H9 (cell line): ENCODE measurements at regions not wholly inside any gene's neighbourhood (a gene's known extent, or its start where the extent isn't known, plus 50 kb on each side); places are given as distances from the start of the nearest gene placed in this dataset.

Experiments used
- DNase-seq: peaks from one replicate; pipeline ENCODE4 v3.0.0-alpha.2; 2017
- H2AFZ ChIP-seq: one replicate; pipeline ENCODE4 v1.6.1; 2013; ENCODE audit warnings: mild to moderate bottlenecking, low read length, control low read depth, moderate library complexity
- H2AK5ac ChIP-seq: 2 replicates; pipeline ENCODE4 v1.6.1; 2013; ENCODE audit warnings: low read length, control low read depth, mixed read lengths; ENCODE audit not compliant: insufficient read length
- H2BK120ac ChIP-seq: one replicate; pipeline ENCODE4 v1.6.1; 2013; ENCODE audit warnings: low read depth, mild to moderate bottlenecking, low read length, control low read depth, inconsistent platforms; ENCODE audit not compliant: poor library complexity, severe bottlenecking
- H2BK12ac ChIP-seq: 2 replicates; pipeline ENCODE4 v1.6.1; 2013; ENCODE audit warnings: low read length, control low read depth, mixed read lengths, low read depth; ENCODE audit not compliant: insufficient read length
- H2BK15ac ChIP-seq: 2 replicates; pipeline ENCODE4 v1.6.1; 2013; ENCODE audit warnings: low read depth, low read length, control low read depth
- H2BK20ac ChIP-seq: one replicate; pipeline ENCODE4 v1.6.1; 2013; ENCODE audit warnings: low read depth, mild to moderate bottlenecking, low read length, control low read depth, inconsistent platforms; ENCODE audit not compliant: poor library complexity, severe bottlenecking
- H2BK5ac ChIP-seq: 2 replicates; pipeline ENCODE4 v1.6.1; 2013; ENCODE audit warnings: low read length, control low read depth, mixed read lengths; ENCODE audit not compliant: insufficient read length
- H3K14ac ChIP-seq: 2 replicates; pipeline ENCODE4 v1.6.1; 2013; ENCODE audit warnings: low read length, control low read depth; ENCODE audit not compliant: insufficient read depth
- H3K18ac ChIP-seq: 2 replicates; pipeline ENCODE4 v1.6.1; 2013; ENCODE audit warnings: low read depth, mild to moderate bottlenecking, mixed read lengths, low read length, control low read depth; ENCODE audit not compliant: insufficient read length
- H3K23ac ChIP-seq: 2 replicates; pipeline ENCODE4 v1.6.1; 2013; ENCODE audit warnings: low read length, control low read depth, mixed read lengths, low read depth; ENCODE audit not compliant: insufficient read length
- H3K23me2 ChIP-seq: 2 replicates; pipeline ENCODE4 v1.6.1; 2013; ENCODE audit warnings: low read depth, mild to moderate bottlenecking, mixed read lengths, low read length, control low read depth; ENCODE audit not compliant: insufficient read length, poor library complexity, severe bottlenecking
- H3K27ac ChIP-seq: 2 replicates; pipeline ENCODE4 v1.5.1; 2013; ENCODE audit warnings: low read length, control low read depth, mixed read lengths, low read depth; ENCODE audit not compliant: insufficient read length
- H3K27me3 ChIP-seq: 2 replicates; pipeline ENCODE4 v1.6.1; 2013; ENCODE audit warnings: low read length, control low read depth, inconsistent platforms; ENCODE audit not compliant: insufficient read depth
- H3K4ac ChIP-seq: 2 replicates; pipeline ENCODE4 v1.6.1; 2013; ENCODE audit warnings: low read depth, mild to moderate bottlenecking, control low read depth, inconsistent platforms, low read length, moderate library complexity
- H3K4me1 ChIP-seq: 2 replicates; pipeline ENCODE4 v1.6.1; 2013; ENCODE audit warnings: low read length, control low read depth, inconsistent platforms; ENCODE audit not compliant: insufficient read depth
- H3K4me2 ChIP-seq: 2 replicates; pipeline ENCODE4 v1.6.1; 2013; ENCODE audit warnings: low read length, control low read depth, mixed read lengths; ENCODE audit not compliant: insufficient read length, insufficient read depth
- H3K56ac ChIP-seq: 2 replicates; pipeline ENCODE4 v1.6.1; 2013; ENCODE audit warnings: low read depth, mild to moderate bottlenecking, mixed read lengths, low read length, control low read depth; ENCODE audit not compliant: insufficient read length
- H3K79me1 ChIP-seq: 2 replicates; pipeline ENCODE4 v1.6.1; 2013; ENCODE audit warnings: low read depth, mild to moderate bottlenecking, moderate library complexity, low read length, control low read depth, inconsistent platforms; ENCODE audit not compliant: insufficient read depth, poor library complexity, severe bottlenecking
- H3K79me2 ChIP-seq: 2 replicates; pipeline ENCODE4 v1.6.1; 2013; ENCODE audit warnings: low read length, control low read depth, inconsistent platforms; ENCODE audit not compliant: insufficient read depth
- H3K9ac ChIP-seq: 2 replicates; pipeline ENCODE4 v1.6.1; 2013; ENCODE audit warnings: low read length, control low read depth, mixed read lengths; ENCODE audit not compliant: insufficient read length; ENCODE audit errors: extremely low read depth
- H3K9me3 ChIP-seq: one replicate; pipeline ENCODE4 v1.6.1; 2013; ENCODE audit warnings: low read depth, low read length, inconsistent platforms; ENCODE audit not compliant: control insufficient read depth
- H3T11ph ChIP-seq: one replicate; pipeline ENCODE4 v1.6.1; 2013; ENCODE audit warnings: mild to moderate bottlenecking, low read length, control low read depth, inconsistent platforms
- H4K20me1 ChIP-seq: one replicate; pipeline ENCODE4 v1.6.1; 2013; ENCODE audit not compliant: control insufficient read depth, insufficient read length, insufficient read depth
- H4K5ac ChIP-seq: 2 replicates; pipeline ENCODE4 v1.6.1; 2013; ENCODE audit warnings: low read depth, mild to moderate bottlenecking, mixed read lengths, low read length, control low read depth; ENCODE audit not compliant: insufficient read length
- H4K8ac ChIP-seq: replicated peaks from 2 replicates; pipeline ENCODE4 v1.6.1; 2013; ENCODE audit warnings: low read length, control low read depth, mixed read lengths, low read depth; ENCODE audit not compliant: insufficient read length
- H4K91ac ChIP-seq: 2 replicates; pipeline ENCODE4 v1.6.1; 2013; ENCODE audit warnings: low read depth, mild to moderate bottlenecking, moderate library complexity, mixed read lengths, low read length, control low read depth; ENCODE audit not compliant: insufficient read length
- H3K27ac Mint-ChIP-seq, 3 experiments: 2 replicates in 2 of 3; 3 replicates in 1 of 3; pipeline ENCODE4 v1.8.0; 2020 to 2021; ENCODE audit warnings: mixed read lengths in 3 of 3, mild to moderate bottlenecking in 1 of 3, moderate library complexity in 1 of 3
- H3K27me3 Mint-ChIP-seq: 2 replicates; pipeline ENCODE4 v1.8.0; 2021; ENCODE audit warnings: low read depth, mild to moderate bottlenecking, moderate library complexity, mixed read lengths
- H3K36me3 Mint-ChIP-seq, 3 experiments: 2 replicates in 2 of 3; 3 replicates in 1 of 3; pipeline ENCODE4 v1.8.0; 2020 to 2021; ENCODE audit warnings: low read depth in 3 of 3, mixed read lengths in 3 of 3; ENCODE audit not compliant: insufficient read depth in 1 of 3
- H3K4me1 Mint-ChIP-seq, 2 experiments: 2 replicates each; pipeline ENCODE4 v1.8.0; 2020; ENCODE audit warnings: mixed read lengths in 2 of 2
- H3K4me3 Mint-ChIP-seq, 2 experiments: 2 replicates in 1 of 2; 3 replicates in 1 of 2; pipeline ENCODE4 v1.8.0; 2020 to 2021; ENCODE audit warnings: mild to moderate bottlenecking in 2 of 2, mixed read lengths in 2 of 2, moderate library complexity in 1 of 2
- H3K9me3 Mint-ChIP-seq, 2 experiments: 2 replicates in 1 of 2; 3 replicates in 1 of 2; pipeline ENCODE4 v1.8.0; 2020; ENCODE audit warnings: mild to moderate bottlenecking in 2 of 2, mixed read lengths in 2 of 2, moderate library complexity in 1 of 2
- CTCF ChIP-seq: fragments of 200-600 bp; sonication (generic); conservative IDR thresholded peaks from 3 replicates; pipeline ENCODE4 v1.8.0; 2021; ENCODE audit warnings: antibody characterized with exemption, mild to moderate bottlenecking
- WGBS: extraction: QIAGEN DNeasy Blood & Tissue Kit; methylation state at CpG from one replicate; pipeline ENCODE4 v1.1.7; 2013; ENCODE audit warnings: missing lambda C conversion rate, low lambda C conversion rate, mixed read lengths; ENCODE audit not compliant: insufficient read length; ENCODE audit errors: extremely low coverage; 5-methylcytosine and 5-hydroxymethylcytosine counted together

GRCh38 chr7:142612237-142612881 lies 136.9 kb upstream of the PRSS1 start:
- H2BK15ac ChIP-seq, result no peak overlapping the region
- no peaks in the 10 kb centered on the region; the same call in 1 of the 2 replicates for H3K4me1 ChIP-seq
- no peaks in the 10 kb centered on the region for H3K9me3 ChIP-seq
- Mint-ChIP-seq H3K36me3 (no peaks in the 10 kb centered on the region), H3K27me3 (no peaks in the 10 kb centered on the region; the same call in 1 of the 2 replicates), H3K9me3 (no peaks in the 10 kb centered on the region), H3K27ac (no peak overlapping the region), H3K4me3 (no peak overlapping the region), H3K4me1 (peaks cover 4 to 9% of the 10 kb centered on the region in 2 experiments; a peak in 3 of 4 replicates)
- H3K79me1 ChIP-seq, result no peaks in the 10 kb centered on the region
- H3K4me2 ChIP-seq, result no peak overlapping the region
- H3K27ac ChIP-seq, result no peak overlapping the region
- no peak overlapping the region for H4K91ac ChIP-seq
- no peak overlapping the region for H2BK20ac ChIP-seq
- no peak overlapping the region for H3K14ac ChIP-seq
- H3K79me2 ChIP-seq, result no peaks in the 10 kb centered on the region
- no peak overlapping the region for H3K4ac ChIP-seq
- H4K5ac ChIP-seq, result no peak overlapping the region
- H3T11ph ChIP-seq, result no peak overlapping the region
- H3K23me2 ChIP-seq, result no peaks in the 10 kb centered on the region
- WGBS, result no CpG with 5 or more reads among the region's 1 CpG
- H2BK5ac ChIP-seq, result no peak overlapping the region
- no peak overlapping the region for H3K23ac ChIP-seq
- H2BK120ac ChIP-seq, result no peak overlapping the region
- H3K56ac ChIP-seq, result no peak overlapping the region
- H3K27me3 ChIP-seq, result no peaks in the 10 kb centered on the region
- no peak overlapping the region for H2AFZ ChIP-seq
- no peak for TF ChIP-seq CTCF
- H4K8ac ChIP-seq, result no peak overlapping the region
- no peak overlapping the region for H3K9ac ChIP-seq
- no peak overlapping the region for H2AK5ac ChIP-seq
- no peak overlapping the region for H3K18ac ChIP-seq
- no peak for DNase-seq
- H2BK12ac ChIP-seq, result no peak overlapping the region
- no peaks in the 10 kb centered on the region for H4K20me1 ChIP-seq
